SK-N-SH treated with all-trans-retinoic acid at 6 μM for 48 hours (cell line): ENCODE measurements at regions not wholly inside any gene's neighbourhood (a gene's known extent, or its start where the extent isn't known, plus 50 kb on each side); places are given as distances from the start of the nearest gene placed in this dataset.

Experiments
- ESRRG ChIP-seq: fragments of 250-450 bp; sonication (Bioruptor Pico); IDR thresholded peaks from 2 replicates; pipeline ENCODE4 v1.6.1; 2021; ENCODE audit warnings: mild to moderate bottlenecking
- GLIS3 ChIP-seq: fragments of 250-450 bp; sonication (Bioruptor Pico); IDR thresholded peaks from 2 replicates; pipeline ENCODE4 v1.5.0; 2020; ENCODE audit warnings: mild to moderate bottlenecking, moderate library complexity
- ZC3H10 ChIP-seq: fragments of 250-450 bp; sonication (Bioruptor Pico); IDR thresholded peaks from 2 replicates; pipeline ENCODE4 v1.5.1; 2021; ENCODE audit warnings: mild to moderate bottlenecking, moderate library complexity
- ZNF70 ChIP-seq: fragments of 450-650 bp; formaldehyde crosslinking; IDR thresholded peaks from 2 replicates; pipeline ENCODE4 v1.5.0; 2020; ENCODE audit warnings: mild to moderate bottlenecking, moderate library complexity
- TF ChIP-seq, protein P1 (sequence below): fragments of 250-450 bp; sonication (Bioruptor Pico); IDR thresholded peaks from 2 replicates; pipeline ENCODE4 v1.5.0; 2020; ENCODE audit warnings: mild to moderate bottlenecking, moderate library complexity

DNA sequence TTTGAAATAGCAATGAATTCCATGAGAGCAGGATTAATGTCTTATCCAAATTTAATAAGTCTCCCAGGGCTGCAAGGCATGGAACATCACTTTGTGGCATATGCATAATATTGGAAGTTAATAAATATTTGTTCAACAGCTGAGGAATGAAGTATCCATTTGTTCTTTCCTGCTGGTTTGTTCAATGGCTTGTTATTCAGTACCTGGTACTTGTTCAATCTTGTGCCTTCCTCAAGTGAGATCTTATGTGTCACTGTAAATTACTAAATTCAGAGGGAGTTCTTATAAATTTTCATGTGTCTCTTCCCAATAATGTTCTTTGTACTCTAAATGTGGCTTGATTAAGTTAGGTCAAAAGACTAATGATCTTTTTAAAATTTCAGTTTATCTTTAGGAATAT, 1105.5 kb upstream of the SPRY2 start:
- TF ChIP-seq GLIS3 (CRISPR knock-in tag) (no peak), ZC3H10 (CRISPR knock-in tag) (no peak), ESRRG (CRISPR knock-in tag) (no peak), ZNF70 (CRISPR knock-in tag) (no peak)
- TF ChIP-seq, protein P1, sequence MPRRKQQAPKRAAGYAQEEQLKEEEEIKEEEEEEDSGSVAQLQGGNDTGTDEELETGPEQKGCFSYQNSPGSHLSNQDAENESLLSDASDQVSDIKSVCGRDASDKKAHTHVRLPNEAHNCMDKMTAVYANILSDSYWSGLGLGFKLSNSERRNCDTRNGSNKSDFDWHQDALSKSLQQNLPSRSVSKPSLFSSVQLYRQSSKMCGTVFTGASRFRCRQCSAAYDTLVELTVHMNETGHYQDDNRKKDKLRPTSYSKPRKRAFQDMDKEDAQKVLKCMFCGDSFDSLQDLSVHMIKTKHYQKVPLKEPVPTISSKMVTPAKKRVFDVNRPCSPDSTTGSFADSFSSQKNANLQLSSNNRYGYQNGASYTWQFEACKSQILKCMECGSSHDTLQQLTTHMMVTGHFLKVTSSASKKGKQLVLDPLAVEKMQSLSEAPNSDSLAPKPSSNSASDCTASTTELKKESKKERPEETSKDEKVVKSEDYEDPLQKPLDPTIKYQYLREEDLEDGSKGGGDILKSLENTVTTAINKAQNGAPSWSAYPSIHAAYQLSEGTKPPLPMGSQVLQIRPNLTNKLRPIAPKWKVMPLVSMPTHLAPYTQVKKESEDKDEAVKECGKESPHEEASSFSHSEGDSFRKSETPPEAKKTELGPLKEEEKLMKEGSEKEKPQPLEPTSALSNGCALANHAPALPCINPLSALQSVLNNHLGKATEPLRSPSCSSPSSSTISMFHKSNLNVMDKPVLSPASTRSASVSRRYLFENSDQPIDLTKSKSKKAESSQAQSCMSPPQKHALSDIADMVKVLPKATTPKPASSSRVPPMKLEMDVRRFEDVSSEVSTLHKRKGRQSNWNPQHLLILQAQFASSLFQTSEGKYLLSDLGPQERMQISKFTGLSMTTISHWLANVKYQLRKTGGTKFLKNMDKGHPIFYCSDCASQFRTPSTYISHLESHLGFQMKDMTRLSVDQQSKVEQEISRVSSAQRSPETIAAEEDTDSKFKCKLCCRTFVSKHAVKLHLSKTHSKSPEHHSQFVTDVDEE (CRISPR knock-in tag) = no peak
